ENCODE measurements at regions not wholly inside any gene's neighbourhood (a gene's known extent, or its start where the extent isn't known, plus 50 kb on each side); places are given as distances from the start of the nearest gene placed in this dataset.

DNA sequence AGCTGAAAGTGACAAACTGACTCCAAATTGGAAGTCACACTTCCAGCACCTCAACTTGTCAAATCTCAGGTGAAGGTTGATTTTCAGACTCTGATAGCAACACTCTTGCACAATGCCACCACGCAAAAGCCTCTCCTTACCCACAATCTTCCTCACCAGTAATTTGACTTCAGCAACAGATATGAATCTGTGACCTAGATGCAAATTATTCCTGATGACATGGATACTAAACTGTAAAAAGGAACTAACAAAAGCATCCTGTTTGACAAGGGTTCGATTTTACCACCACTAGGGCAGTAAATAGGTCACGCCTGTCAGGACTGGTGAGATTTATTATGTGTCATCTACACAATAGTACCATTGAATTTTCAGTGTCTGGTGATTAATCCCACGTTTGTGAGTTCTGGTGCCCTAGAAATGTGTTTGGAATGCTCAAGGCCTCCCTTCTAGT, 134.4 kb upstream of the COL21A1 start (continued):
- TF ChIP-seq MEIS2 (CRISPR knock-in tag; IDR thresholded peaks at IDR 0.05) (0 out of 2 replicates have a peak, but pooled peaks have one; percentile 66), ZNF543 (CRISPR knock-in tag; IDR thresholded peaks at IDR 0.05) (no peak), NR2F2 (IDR thresholded peaks at IDR 0.05; ENCODE audit: borderline replicate concordance, low read depth) (no peak), MEF2D (CRISPR knock-in tag; IDR thresholded peaks at IDR 0.05) (no peak), PHF20 (CRISPR knock-in tag; IDR thresholded peaks at IDR 0.05) (no peak)
- TF ChIP-seq, protein P1, sequence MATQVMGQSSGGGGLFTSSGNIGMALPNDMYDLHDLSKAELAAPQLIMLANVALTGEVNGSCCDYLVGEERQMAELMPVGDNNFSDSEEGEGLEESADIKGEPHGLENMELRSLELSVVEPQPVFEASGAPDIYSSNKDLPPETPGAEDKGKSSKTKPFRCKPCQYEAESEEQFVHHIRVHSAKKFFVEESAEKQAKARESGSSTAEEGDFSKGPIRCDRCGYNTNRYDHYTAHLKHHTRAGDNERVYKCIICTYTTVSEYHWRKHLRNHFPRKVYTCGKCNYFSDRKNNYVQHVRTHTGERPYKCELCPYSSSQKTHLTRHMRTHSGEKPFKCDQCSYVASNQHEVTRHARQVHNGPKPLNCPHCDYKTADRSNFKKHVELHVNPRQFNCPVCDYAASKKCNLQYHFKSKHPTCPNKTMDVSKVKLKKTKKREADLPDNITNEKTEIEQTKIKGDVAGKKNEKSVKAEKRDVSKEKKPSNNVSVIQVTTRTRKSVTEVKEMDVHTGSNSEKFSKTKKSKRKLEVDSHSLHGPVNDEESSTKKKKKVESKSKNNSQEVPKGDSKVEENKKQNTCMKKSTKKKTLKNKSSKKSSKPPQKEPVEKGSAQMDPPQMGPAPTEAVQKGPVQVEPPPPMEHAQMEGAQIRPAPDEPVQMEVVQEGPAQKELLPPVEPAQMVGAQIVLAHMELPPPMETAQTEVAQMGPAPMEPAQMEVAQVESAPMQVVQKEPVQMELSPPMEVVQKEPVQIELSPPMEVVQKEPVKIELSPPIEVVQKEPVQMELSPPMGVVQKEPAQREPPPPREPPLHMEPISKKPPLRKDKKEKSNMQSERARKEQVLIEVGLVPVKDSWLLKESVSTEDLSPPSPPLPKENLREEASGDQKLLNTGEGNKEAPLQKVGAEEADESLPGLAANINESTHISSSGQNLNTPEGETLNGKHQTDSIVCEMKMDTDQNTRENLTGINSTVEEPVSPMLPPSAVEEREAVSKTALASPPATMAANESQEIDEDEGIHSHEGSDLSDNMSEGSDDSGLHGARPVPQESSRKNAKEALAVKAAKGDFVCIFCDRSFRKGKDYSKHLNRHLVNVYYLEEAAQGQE (IDR thresholded peaks at IDR 0.05; ENCODE audit: borderline replicate concordance in 1 of 2, low read depth in 1 of 2, low read length in 2 of 2): no peak

DNA sequence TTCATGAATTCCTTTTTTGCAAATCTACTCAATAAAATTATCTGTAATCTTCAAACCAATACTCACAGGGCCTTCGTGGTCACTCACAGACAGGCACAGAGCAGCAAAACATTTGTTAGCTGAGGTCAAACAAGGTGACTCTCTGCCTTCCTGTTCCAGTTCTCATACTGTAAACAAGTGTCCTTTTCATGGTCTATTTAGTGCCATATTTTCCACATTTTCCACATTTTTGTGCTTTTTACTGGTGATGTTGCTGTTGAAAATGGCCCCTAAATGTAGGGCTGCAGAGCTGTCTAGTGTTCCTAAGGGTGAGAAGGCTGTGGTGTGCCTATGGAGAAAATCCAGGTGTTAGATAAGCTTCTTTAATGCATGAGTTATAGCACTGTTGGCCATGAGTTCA, 133.1 kb upstream of the COL21A1 start:
- Histone ChIP-seq H3K27ac (ENCODE audit: extremely low read length, insufficient read depth, low read length) (peak overlapping the region; percentile 67), H3K36me3 (replicated peaks in 1 of 2; ENCODE audit: control insufficient read depth in 1 of 2, insufficient read depth in 2 of 2, low read length in 2 of 2) (no peaks in the 10 kb centered on the region), H2AFZ (ENCODE audit: low read length) (peak overlapping the region; percentile 79), H3K9ac (ENCODE audit: insufficient read depth, low read depth, low read length) (peak overlapping the region; percentile 7), H3K79me2 (ENCODE audit: insufficient read depth, low read length) (no peaks in the 10 kb centered on the region), H3K4me1 (ENCODE audit: insufficient read depth, low read length) (peaks cover 76% of the 10 kb centered on the region), H4K20me1 (ENCODE audit: insufficient read depth, low read length) (no peaks in the 10 kb centered on the region), H3K4me3 (replicated peaks in 1 of 3; ENCODE audit: insufficient read depth in 1 of 3, low read depth in 2 of 3, low read length in 3 of 3) (peak overlapping the region in 1 of 3 experiments; percentile 6; a peak in 1 of 6 replicates), H3K9me3 (ENCODE audit: low read length) (no peaks in the 10 kb centered on the region), H3K27me3 (ENCODE audit: control insufficient read depth in 1 of 2, insufficient read depth in 2 of 2, low read length in 2 of 2) (no peaks in the 10 kb centered on the region), H3K4me2 (ENCODE audit: low read depth, low read length) (peak overlapping the region; percentile 56)
- intact Hi-C loops (cut with micrococcal nuclease; ENCODE audit: unreplicated experiment) (no loop called here), in situ Hi-C loops (cut with HindIII; ENCODE audit: extremely low pct_ligation_motif_present, low pct_unique_long_range_greater_than_20kb) (no loop called here)
- ChIA-PET CTCF (ENCODE audit: low intra/inter-chr PET ratio, low total read pairs) (no interaction called here), POLR2A (interaction anchor here (1.0 to 2.2 kb wide), 2 partner anchors 19 to 162 kb away, joined by 3 to 15 read pairs; no protein-coding TSS in a partner anchor)
- ATAC-seq (peak; percentile 84), DNase-seq (ENCODE audit: low spot score) (peak; percentile 79), FAIRE-seq (peak; percentile 18)
- WGBS (ENCODE audit: low lambda C conversion rate): 8% methylated on average over 1 of the region's 1 CpG
- BruUV-seq (replicated peaks): no TSS peak
- TF ChIP-seq ESRRA (CRISPR knock-in tag; IDR thresholded peaks at IDR 0.05; ENCODE audit: low read depth) (peak; percentile 41; the same call in 1 of the 2 replicates), ZMYM3 (CRISPR knock-in tag; IDR thresholded peaks at IDR 0.05) (peak; percentile 51), NR2F1 (CRISPR knock-in tag; IDR thresholded peaks at IDR 0.05) (peak; percentile 51 to 62; a peak in 2 of 4 replicates), SAP130 (CRISPR knock-in tag; IDR thresholded peaks at IDR 0.05; ENCODE audit: low read depth) (peak; percentile 78)
- TF ChIP-seq, protein P2, sequence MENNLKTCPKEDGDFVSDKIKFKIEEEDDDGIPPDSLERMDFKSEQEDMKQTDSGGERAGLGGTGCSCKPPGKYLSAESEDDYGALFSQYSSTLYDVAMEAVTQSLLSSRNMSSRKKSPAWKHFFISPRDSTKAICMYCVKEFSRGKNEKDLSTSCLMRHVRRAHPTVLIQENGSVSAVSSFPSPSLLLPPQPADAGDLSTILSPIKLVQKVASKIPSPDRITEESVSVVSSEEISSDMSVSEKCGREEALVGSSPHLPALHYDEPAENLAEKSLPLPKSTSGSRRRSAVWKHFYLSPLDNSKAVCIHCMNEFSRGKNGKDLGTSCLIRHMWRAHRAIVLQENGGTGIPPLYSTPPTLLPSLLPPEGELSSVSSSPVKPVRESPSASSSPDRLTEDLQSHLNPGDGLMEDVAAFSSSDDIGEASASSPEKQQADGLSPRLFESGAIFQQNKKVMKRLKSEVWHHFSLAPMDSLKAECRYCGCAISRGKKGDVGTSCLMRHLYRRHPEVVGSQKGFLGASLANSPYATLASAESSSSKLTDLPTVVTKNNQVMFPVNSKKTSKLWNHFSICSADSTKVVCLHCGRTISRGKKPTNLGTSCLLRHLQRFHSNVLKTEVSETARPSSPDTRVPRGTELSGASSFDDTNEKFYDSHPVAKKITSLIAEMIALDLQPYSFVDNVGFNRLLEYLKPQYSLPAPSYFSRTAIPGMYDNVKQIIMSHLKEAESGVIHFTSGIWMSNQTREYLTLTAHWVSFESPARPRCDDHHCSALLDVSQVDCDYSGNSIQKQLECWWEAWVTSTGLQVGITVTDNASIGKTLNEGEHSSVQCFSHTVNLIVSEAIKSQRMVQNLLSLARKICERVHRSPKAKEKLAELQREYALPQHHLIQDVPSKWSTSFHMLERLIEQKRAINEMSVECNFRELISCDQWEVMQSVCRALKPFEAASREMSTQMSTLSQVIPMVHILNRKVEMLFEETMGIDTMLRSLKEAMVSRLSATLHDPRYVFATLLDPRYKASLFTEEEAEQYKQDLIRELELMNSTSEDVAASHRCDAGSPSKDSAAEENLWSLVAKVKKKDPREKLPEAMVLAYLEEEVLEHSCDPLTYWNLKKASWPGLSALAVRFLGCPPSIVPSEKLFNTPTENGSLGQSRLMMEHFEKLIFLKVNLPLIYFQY (CRISPR knock-in tag; IDR thresholded peaks at IDR 0.05; ENCODE audit: borderline replicate concordance): 0 out of 2 replicates have a peak, but pooled peaks have one; percentile 19
- TF ChIP-seq, protein P3, sequence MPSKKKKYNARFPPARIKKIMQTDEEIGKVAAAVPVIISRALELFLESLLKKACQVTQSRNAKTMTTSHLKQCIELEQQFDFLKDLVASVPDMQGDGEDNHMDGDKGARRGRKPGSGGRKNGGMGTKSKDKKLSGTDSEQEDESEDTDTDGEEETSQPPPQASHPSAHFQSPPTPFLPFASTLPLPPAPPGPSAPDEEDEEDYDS (CRISPR knock-in tag; IDR thresholded peaks at IDR 0.05): peak; percentile 37; the same call in 1 of the 2 replicates
- TF ChIP-seq, protein P4, sequence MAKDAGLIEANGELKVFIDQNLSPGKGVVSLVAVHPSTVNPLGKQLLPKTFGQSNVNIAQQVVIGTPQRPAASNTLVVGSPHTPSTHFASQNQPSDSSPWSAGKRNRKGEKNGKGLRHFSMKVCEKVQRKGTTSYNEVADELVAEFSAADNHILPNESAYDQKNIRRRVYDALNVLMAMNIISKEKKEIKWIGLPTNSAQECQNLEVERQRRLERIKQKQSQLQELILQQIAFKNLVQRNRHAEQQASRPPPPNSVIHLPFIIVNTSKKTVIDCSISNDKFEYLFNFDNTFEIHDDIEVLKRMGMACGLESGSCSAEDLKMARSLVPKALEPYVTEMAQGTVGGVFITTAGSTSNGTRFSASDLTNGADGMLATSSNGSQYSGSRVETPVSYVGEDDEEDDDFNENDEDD (CRISPR knock-in tag; IDR thresholded peaks at IDR 0.05; ENCODE audit: borderline replicate concordance): no peak
- TF ChIP-seq, protein P5, sequence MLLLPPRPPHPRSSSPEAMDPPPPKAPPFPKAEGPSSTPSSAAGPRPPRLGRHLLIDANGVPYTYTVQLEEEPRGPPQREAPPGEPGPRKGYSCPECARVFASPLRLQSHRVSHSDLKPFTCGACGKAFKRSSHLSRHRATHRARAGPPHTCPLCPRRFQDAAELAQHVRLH (CRISPR knock-in tag; IDR thresholded peaks at IDR 0.05; ENCODE audit: borderline replicate concordance, low read depth): no peak

Data from HepG2 (cell line).